Progenitor cell of endocrine pancreas (in vitro differentiated cells): ENCODE measurements at regions not wholly inside any gene's neighbourhood (a gene's known extent, or its start where the extent isn't known, plus 50 kb on each side); places are given as distances from the start of the nearest gene placed in this dataset.
"Not testable (repeated sequence)": the region's sequence is repeated elsewhere in the genome, so short reads cannot be mapped to it uniquely, and the experiment has no call there.

ENCODE experiments used
- DNase-seq: peaks from one replicate; pipeline ENCODE4 v3.0.0; 2021; ENCODE audit warnings: low spot score; ENCODE audit not compliant: unreplicated experiment
- H3K27ac Mint-ChIP-seq: 2 replicates; pipeline ENCODE4 v1.8.0; 2021; ENCODE audit warnings: mild to moderate bottlenecking, moderate library complexity, mixed read lengths
- H3K27me3 Mint-ChIP-seq: 2 replicates; pipeline ENCODE4 v1.8.0; 2021; ENCODE audit warnings: mixed read lengths
- H3K36me3 Mint-ChIP-seq: 2 replicates; pipeline ENCODE4 v1.8.0; 2022; ENCODE audit warnings: mixed read lengths; ENCODE audit not compliant: insufficient read depth
- H3K4me1 Mint-ChIP-seq: 2 replicates; pipeline ENCODE4 v1.8.0; 2021; ENCODE audit warnings: low read depth, mixed read lengths
- H3K4me3 Mint-ChIP-seq: 2 replicates; pipeline ENCODE4 v1.8.0; 2021; ENCODE audit warnings: low read depth, mild to moderate bottlenecking, moderate library complexity, mixed read lengths
- H3K9me3 Mint-ChIP-seq: 2 replicates; pipeline ENCODE4 v1.8.0; 2021; ENCODE audit warnings: low read depth, mixed read lengths
- TF ChIP-seq, protein P1 (sequence below): fragments of 200-600 bp; sonication (generic); IDR thresholded peaks from one replicate; pipeline ENCODE4 v1.5.0; 2021; ENCODE audit warnings: antibody characterized with exemption, mild to moderate bottlenecking; ENCODE audit not compliant: unreplicated experiment

DNA sequence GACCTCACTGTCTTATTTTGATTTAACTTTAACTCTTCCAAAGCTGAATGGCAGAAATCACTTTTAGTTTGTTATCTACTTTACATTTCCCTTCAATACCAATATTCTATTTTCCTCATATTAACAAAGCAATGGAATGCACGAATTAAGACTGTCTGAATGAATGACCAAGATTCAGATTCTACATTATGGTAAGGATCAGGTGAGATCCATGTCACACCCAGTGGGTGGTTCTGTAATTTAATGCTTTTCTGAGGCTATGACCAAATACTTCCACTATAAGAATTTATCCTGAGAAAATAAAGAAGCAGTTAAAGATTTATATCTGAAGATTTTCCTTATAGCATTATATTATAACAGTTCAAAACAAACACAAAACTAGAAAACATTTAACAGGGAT, 90.2 kb upstream of the NUPR2 start:
- H3K4me1 Mint-ChIP-seq, result no peaks in the 10 kb centered on the region
- H3K36me3 Mint-ChIP-seq, result peaks cover 3% of the 10 kb centered on the region
- TF ChIP-seq, protein P1, sequence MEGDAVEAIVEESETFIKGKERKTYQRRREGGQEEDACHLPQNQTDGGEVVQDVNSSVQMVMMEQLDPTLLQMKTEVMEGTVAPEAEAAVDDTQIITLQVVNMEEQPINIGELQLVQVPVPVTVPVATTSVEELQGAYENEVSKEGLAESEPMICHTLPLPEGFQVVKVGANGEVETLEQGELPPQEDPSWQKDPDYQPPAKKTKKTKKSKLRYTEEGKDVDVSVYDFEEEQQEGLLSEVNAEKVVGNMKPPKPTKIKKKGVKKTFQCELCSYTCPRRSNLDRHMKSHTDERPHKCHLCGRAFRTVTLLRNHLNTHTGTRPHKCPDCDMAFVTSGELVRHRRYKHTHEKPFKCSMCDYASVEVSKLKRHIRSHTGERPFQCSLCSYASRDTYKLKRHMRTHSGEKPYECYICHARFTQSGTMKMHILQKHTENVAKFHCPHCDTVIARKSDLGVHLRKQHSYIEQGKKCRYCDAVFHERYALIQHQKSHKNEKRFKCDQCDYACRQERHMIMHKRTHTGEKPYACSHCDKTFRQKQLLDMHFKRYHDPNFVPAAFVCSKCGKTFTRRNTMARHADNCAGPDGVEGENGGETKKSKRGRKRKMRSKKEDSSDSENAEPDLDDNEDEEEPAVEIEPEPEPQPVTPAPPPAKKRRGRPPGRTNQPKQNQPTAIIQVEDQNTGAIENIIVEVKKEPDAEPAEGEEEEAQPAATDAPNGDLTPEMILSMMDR, result no peak
- H3K27ac Mint-ChIP-seq, result no peak overlapping the region
- H3K27me3 Mint-ChIP-seq, result no peaks in the 10 kb centered on the region
- DNase-seq, result no peak
- H3K9me3 Mint-ChIP-seq, result peaks cover 44% of the 10 kb centered on the region
- no peak overlapping the region for H3K4me3 Mint-ChIP-seq

DNA sequence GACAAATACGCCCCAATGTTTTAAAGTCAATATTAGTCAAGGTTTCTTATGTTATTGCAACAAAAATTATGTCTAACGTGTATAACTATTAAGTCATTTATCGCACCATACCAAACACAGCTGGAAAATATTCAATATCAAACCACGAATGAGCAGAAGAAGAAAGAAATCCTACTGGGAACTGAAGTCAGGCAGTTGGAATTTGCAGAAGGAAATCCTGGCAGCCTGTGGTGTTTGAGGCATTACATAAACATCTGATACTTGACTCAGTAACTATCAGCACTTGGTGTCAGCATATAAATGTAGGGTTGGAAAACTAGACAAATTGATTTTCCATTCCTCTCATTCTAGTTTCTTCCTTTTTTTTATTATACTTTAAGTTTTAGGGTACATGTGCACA, 83.4 kb upstream of the NUPR2 start:
- TF ChIP-seq, protein P1, result no peak
- H3K36me3 Mint-ChIP-seq, result peaks cover 1% of the 10 kb centered on the region
- no peaks in the 10 kb centered on the region for H3K4me1 Mint-ChIP-seq
- peaks cover 49% of the 10 kb centered on the region for H3K9me3 Mint-ChIP-seq
- no peak for DNase-seq
- H3K27ac Mint-ChIP-seq, result no peak overlapping the region
- no peaks in the 10 kb centered on the region for H3K27me3 Mint-ChIP-seq
- no peak overlapping the region for H3K4me3 Mint-ChIP-seq

DNA sequence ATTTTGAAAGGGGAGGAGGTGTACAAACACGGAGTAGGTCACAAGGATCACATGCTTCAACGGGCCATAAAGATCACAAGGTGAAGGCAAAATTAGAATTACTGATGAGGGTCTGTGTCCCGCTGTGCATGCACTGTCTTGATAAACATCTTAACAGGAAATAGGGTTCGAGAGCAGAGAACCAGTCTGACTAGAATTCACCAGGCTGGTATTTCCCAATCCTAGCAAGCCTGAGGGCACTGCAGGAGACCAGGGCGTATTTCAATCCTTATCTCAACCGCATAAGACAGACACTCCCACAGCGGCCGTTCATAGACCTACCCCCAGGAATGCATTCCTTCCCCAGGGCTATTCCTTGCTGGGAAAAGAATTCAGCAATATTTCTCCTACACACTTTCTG, 80.0 kb upstream of the NUPR2 start:
- DNase-seq, H3K4me3 Mint-ChIP-seq, H3K36me3 Mint-ChIP-seq, H3K27me3 Mint-ChIP-seq, H3K27ac Mint-ChIP-seq, H3K4me1 Mint-ChIP-seq: not testable (repeated sequence)
- peaks cover 51% of the 10 kb centered on the region for H3K9me3 Mint-ChIP-seq

DNA sequence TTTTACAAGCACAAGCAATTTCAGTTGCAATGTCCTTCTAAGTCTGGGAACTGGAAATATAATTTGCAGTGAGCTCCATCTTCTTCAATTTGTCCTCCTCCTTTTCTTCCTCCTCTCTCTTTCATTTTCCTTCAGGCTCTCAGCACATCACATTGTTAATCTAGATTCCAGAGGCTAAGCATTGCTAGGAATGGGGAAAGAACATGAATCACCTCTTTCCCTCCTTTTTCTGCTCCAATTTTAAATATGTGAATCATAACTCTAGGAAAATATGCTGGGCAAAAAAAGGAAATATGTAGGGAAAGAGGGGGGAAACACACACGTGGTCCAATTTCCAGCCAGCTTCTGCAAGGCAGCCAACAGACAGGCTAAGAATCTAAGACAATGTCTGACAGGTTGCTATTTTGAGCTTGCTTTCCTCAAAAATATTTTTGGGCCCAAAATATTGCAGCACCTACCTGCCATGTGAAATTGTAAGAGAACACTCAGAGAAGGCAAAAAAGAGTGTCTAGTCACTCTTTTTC, 72.7 kb upstream of the NUPR2 start:
- Mint-ChIP-seq H3K27ac (no peak overlapping the region), H3K36me3 (no peaks in the 10 kb centered on the region), H3K4me1 (no peaks in the 10 kb centered on the region), H3K4me3 (no peak overlapping the region), H3K9me3 (peaks cover 51% of the 10 kb centered on the region), H3K27me3 (no peaks in the 10 kb centered on the region)
- DNase-seq, result no peak
- TF ChIP-seq, protein P1, result no peak

DNA sequence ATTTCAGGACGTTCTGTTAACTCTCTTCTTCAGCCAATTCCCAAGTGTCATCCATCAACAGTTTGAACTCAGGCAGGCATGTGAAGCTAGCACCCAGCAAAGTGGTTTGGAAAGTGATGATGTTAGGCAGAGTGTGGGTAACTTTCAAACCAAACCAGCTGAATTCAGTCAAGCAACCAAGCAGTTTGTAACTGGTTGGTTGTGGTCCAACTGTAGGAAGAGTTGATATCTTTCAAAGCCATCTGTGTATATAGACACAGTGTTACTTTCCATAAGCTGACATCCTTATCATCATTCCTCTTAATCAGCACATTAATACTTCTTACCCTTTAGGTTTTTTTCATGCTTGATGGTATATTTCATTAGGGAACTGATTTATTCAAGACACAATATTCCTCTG, 72.2 kb upstream of the NUPR2 start:
- no peaks in the 10 kb centered on the region for H3K27me3 Mint-ChIP-seq
- no peak for DNase-seq
- no peaks in the 10 kb centered on the region for H3K36me3 Mint-ChIP-seq
- TF ChIP-seq, protein P1, result no peak
- H3K9me3 Mint-ChIP-seq, result peaks cover 48% of the 10 kb centered on the region
- H3K27ac Mint-ChIP-seq, result no peak overlapping the region
- H3K4me1 Mint-ChIP-seq, result no peaks in the 10 kb centered on the region
- H3K4me3 Mint-ChIP-seq, result no peak overlapping the region

DNA sequence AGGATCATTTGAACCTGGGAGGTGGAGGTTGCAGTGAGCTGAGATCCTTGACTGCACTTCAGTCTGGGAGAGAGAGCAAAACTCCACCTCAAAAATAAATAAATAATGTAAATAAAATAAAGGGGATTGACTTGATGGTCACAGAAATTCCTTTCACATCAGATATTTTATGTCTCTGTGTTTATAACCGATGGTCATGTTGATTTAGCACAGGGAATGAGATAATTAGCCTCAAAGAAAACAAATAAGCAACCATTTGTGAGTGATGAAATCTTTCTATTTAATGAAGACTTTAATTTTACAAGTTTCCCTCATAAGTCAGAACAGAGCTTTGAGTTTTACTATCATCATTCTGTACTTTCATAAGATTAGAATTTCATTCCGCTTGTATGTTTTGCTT, 64.8 kb upstream of the NUPR2 start:
- H3K4me3 Mint-ChIP-seq, result no peak overlapping the region
- no peak for DNase-seq
- H3K9me3 Mint-ChIP-seq, result peaks cover 57% of the 10 kb centered on the region

More for the DNA sequence above, 64.8 kb upstream of the NUPR2 start:
- Mint-ChIP-seq H3K36me3 (peaks cover 1% of the 10 kb centered on the region), H3K27ac (no peak overlapping the region), H3K4me1 (no peaks in the 10 kb centered on the region), H3K27me3 (no peaks in the 10 kb centered on the region)
- TF ChIP-seq, protein P1, result no peak
